Mesendoderm (in vitro differentiated cells): ENCODE measurements at regions not wholly inside any gene's neighbourhood (a gene's known extent, or its start where the extent isn't known, plus 50 kb on each side); places are given as distances from the start of the nearest gene placed in this dataset.
"Not testable (repeated sequence)": the region's sequence is repeated elsewhere in the genome, so short reads cannot be mapped to it uniquely, and the experiment has no call there.

Experiments used
- DNase-seq: peaks from one replicate; pipeline ENCODE4 v3.0.0; 2013
- H2AK5ac ChIP-seq: 2 replicates; pipeline ENCODE4 v1.6.1; 2013; ENCODE audit warnings: low read length, inconsistent platforms
- H2BK120ac ChIP-seq: 2 replicates; pipeline ENCODE4 v1.6.1; 2013; ENCODE audit warnings: low read depth, mild to moderate bottlenecking, low read length, moderate library complexity, mixed read lengths
- H2BK15ac ChIP-seq: replicated peaks from 2 replicates; pipeline ENCODE4 v1.6.1; 2013; ENCODE audit warnings: low read depth, mild to moderate bottlenecking, moderate library complexity
- H2BK5ac ChIP-seq: 2 replicates; pipeline ENCODE4 v1.6.1; 2013; ENCODE audit warnings: low read length, inconsistent platforms
- H3K18ac ChIP-seq: 2 replicates; pipeline ENCODE4 v1.6.1; 2013; ENCODE audit warnings: mild to moderate bottlenecking, low read length, mixed read lengths
- H3K23ac ChIP-seq: one replicate; pipeline ENCODE4 v1.6.1; 2013; ENCODE audit warnings: low read length
- H3K27ac ChIP-seq: 2 replicates; pipeline ENCODE4 v1.5.1; 2013; ENCODE audit warnings: low read depth, mild to moderate bottlenecking, inconsistent platforms, low read length, moderate library complexity
- H3K27me3 ChIP-seq: 2 replicates; pipeline ENCODE4 v1.6.1; 2013; ENCODE audit warnings: low read length, control low read depth, mild to moderate bottlenecking, inconsistent platforms; ENCODE audit not compliant: insufficient read depth, poor library complexity
- H3K36me3 ChIP-seq: 2 replicates; pipeline ENCODE4 v1.6.1; 2013; ENCODE audit warnings: low read length, inconsistent platforms; ENCODE audit not compliant: control insufficient read depth, insufficient read depth
- H3K4ac ChIP-seq: one replicate; pipeline ENCODE4 v1.6.1; 2013; ENCODE audit warnings: low read depth, mild to moderate bottlenecking, low read length, moderate library complexity
- H3K4me1 ChIP-seq: 2 replicates; pipeline ENCODE4 v1.6.1; 2013; ENCODE audit warnings: low read depth, low read length, inconsistent platforms; ENCODE audit not compliant: control insufficient read depth
- H3K4me2 ChIP-seq: 2 replicates; pipeline ENCODE4 v1.6.1; 2013; ENCODE audit warnings: low read length
- H3K4me3 ChIP-seq: 2 replicates; pipeline ENCODE4 v1.5.1; 2013; ENCODE audit warnings: mild to moderate bottlenecking, low read length
- H3K56ac ChIP-seq: one replicate; pipeline ENCODE4 v1.6.1; 2013; ENCODE audit warnings: low read length
- H3K79me1 ChIP-seq: 2 replicates; pipeline ENCODE4 v1.6.1; 2013; ENCODE audit warnings: low read length, inconsistent platforms
- H3K79me2 ChIP-seq: 2 replicates; pipeline ENCODE4 v1.6.1; 2013; ENCODE audit warnings: mild to moderate bottlenecking, low read length; ENCODE audit not compliant: control insufficient read depth, insufficient read depth
- H3K9ac ChIP-seq: 2 replicates; pipeline ENCODE4 v1.6.1; 2013; ENCODE audit warnings: low read length, inconsistent platforms
- H4K5ac ChIP-seq: one replicate; pipeline ENCODE4 v1.6.1; 2013; ENCODE audit warnings: low read length
- H4K8ac ChIP-seq: one replicate; pipeline ENCODE4 v1.6.1; 2013; ENCODE audit warnings: low read depth, mild to moderate bottlenecking, control low read depth, low read length, moderate library complexity
- WGBS: extraction: QIAGEN DNeasy Blood & Tissue Kit; methylation state at CpG from one replicate; pipeline ENCODE4 v1.1.7; 2013; ENCODE audit warnings: low lambda C conversion rate, missing lambda C conversion rate; ENCODE audit not compliant: insufficient coverage; ENCODE audit errors: extremely low coverage; 5-methylcytosine and 5-hydroxymethylcytosine counted together

- not testable (repeated sequence) for H2BK120ac ChIP-seq, H2BK15ac ChIP-seq, H3K23ac ChIP-seq, H3K9ac ChIP-seq, H3K79me2 ChIP-seq, H3K27ac ChIP-seq, H3K4me2 ChIP-seq, H3K18ac ChIP-seq, H3K27me3 ChIP-seq, H3K4ac ChIP-seq, H2AK5ac ChIP-seq, H3K56ac ChIP-seq, H3K36me3 ChIP-seq, DNase-seq, H3K79me1 ChIP-seq, H3K4me1 ChIP-seq, H4K5ac ChIP-seq, H2BK5ac ChIP-seq, H4K8ac ChIP-seq, H3K4me3 ChIP-seq
- no CpG with 5 or more reads among the region's 24 CpGs for WGBS
These were observed 1425.9 kb downstream of the FOXD4L5 start for GRCh38 chr9:63859090-63859474.

- H3K9ac ChIP-seq, H3K18ac ChIP-seq, H2AK5ac ChIP-seq, H3K23ac ChIP-seq, H3K4me3 ChIP-seq, H2BK120ac ChIP-seq, H4K5ac ChIP-seq, H3K27ac ChIP-seq, H2BK15ac ChIP-seq, H4K8ac ChIP-seq, H2BK5ac ChIP-seq, H3K4me1 ChIP-seq, H3K4ac ChIP-seq, H3K79me2 ChIP-seq, H3K27me3 ChIP-seq, H3K79me1 ChIP-seq, DNase-seq, H3K4me2 ChIP-seq, H3K36me3 ChIP-seq, H3K56ac ChIP-seq: not testable (repeated sequence)
- WGBS: no CpG with 5 or more reads among the region's 15 CpGs
These were observed 1431.8 kb downstream of the FOXD4L5 start for GRCh38 chr9:63853140-63853751.

- H4K8ac ChIP-seq, H2AK5ac ChIP-seq, DNase-seq, H3K9ac ChIP-seq, H3K4ac ChIP-seq, H3K27ac ChIP-seq, H3K27me3 ChIP-seq, H3K36me3 ChIP-seq, H3K79me1 ChIP-seq, H3K79me2 ChIP-seq, H4K5ac ChIP-seq, H2BK5ac ChIP-seq, H3K4me1 ChIP-seq, H3K4me3 ChIP-seq, H3K4me2 ChIP-seq, H3K23ac ChIP-seq, H2BK15ac ChIP-seq, H2BK120ac ChIP-seq, H3K56ac ChIP-seq, H3K18ac ChIP-seq: not testable (repeated sequence)
- WGBS: no CpG with 5 or more reads among the region's 1 CpG
These were observed 1460.2 kb downstream of the FOXD4L5 start for GRCh38 chr9:63824804-63825203.

GRCh38 chr9:63823375-63824201 lies 1461.4 kb downstream of the FOXD4L5 start:
- not testable (repeated sequence) for H4K8ac ChIP-seq, H2BK120ac ChIP-seq, H3K36me3 ChIP-seq, H3K4me2 ChIP-seq, H3K4me1 ChIP-seq, H3K27me3 ChIP-seq, H3K79me2 ChIP-seq, H2BK15ac ChIP-seq, H3K79me1 ChIP-seq, H4K5ac ChIP-seq, H2AK5ac ChIP-seq, H3K27ac ChIP-seq, H3K9ac ChIP-seq, H3K56ac ChIP-seq, H3K4ac ChIP-seq, H2BK5ac ChIP-seq, H3K18ac ChIP-seq, H3K23ac ChIP-seq
- WGBS: 100% methylated on average over 3 of the region's 8 CpGs
- peak overlapping the region; percentile 1 for H3K4me3 ChIP-seq
- DNase-seq: peak; percentile 22

- DNase-seq: peak; percentile 5
These were observed 1462.2 kb downstream of the FOXD4L5 start for GRCh38 chr9:63822615-63823374.

More at GRCh38 chr9:63822615-63823374, 1462.2 kb downstream of the FOXD4L5 start:
- not testable (repeated sequence) for H3K79me1 ChIP-seq, H2BK5ac ChIP-seq, H4K8ac ChIP-seq, H3K56ac ChIP-seq, H3K4ac ChIP-seq, H4K5ac ChIP-seq, H3K27me3 ChIP-seq, H2BK120ac ChIP-seq, H2AK5ac ChIP-seq, H3K27ac ChIP-seq, H3K4me3 ChIP-seq, H3K9ac ChIP-seq, H3K23ac ChIP-seq, H3K79me2 ChIP-seq, H3K36me3 ChIP-seq, H3K4me1 ChIP-seq, H3K4me2 ChIP-seq, H3K18ac ChIP-seq, H2BK15ac ChIP-seq
- WGBS: no CpG with 5 or more reads among the region's 6 CpGs
